Keratinocyte (primary cell): ENCODE measurements at regions not wholly inside any gene's neighbourhood (a gene's known extent, or its start where the extent isn't known, plus 50 kb on each side); places are given as distances from the start of the nearest gene placed in this dataset.

ENCODE experiments used
- DNase-seq: peaks from one replicate; pipeline ENCODE4 v3.0.0-alpha.2; 2011; ENCODE audit warnings: low read depth, missing footprints, low spot score
- FAIRE-seq: peaks from 2 replicates; lab custom pipeline; 2011; peaks lifted over from hg19 to GRCh38; lab: Jason Lieb, UNC
- H2AFZ ChIP-seq: 2 replicates; pipeline ENCODE4 v1.6.0; 2012; ENCODE audit warnings: low read length, control low read depth, inconsistent platforms; ENCODE audit not compliant: control insufficient read depth
- H3K27ac ChIP-seq: 2 replicates; pipeline ENCODE4 v1.5.1; 2011; ENCODE audit warnings: low read length; ENCODE audit not compliant: control insufficient read depth, insufficient read depth
- H3K27me3 ChIP-seq: 3 replicates; pipeline ENCODE4 v1.6.0; 2011; ENCODE audit warnings: low read length; ENCODE audit not compliant: control insufficient read depth, insufficient read depth; ENCODE audit errors: extremely low read depth
- H3K36me3 ChIP-seq, 2 experiments: 2 replicates in 1 of 2; 3 replicates in 1 of 2; pipeline ENCODE4 v1.5.1; 2011; ENCODE audit warnings: low read length in 2 of 2, mild to moderate bottlenecking in 1 of 2; ENCODE audit not compliant: control insufficient read depth in 2 of 2, insufficient read depth in 2 of 2; ENCODE audit errors: extremely low read depth in 1 of 2
- H3K4me1 ChIP-seq: 3 replicates; pipeline ENCODE4 v1.5.1; 2011; ENCODE audit warnings: low read length; ENCODE audit not compliant: control insufficient read depth, insufficient read depth; ENCODE audit errors: extremely low read depth
- H3K4me2 ChIP-seq: 3 replicates; pipeline ENCODE4 v1.6.0; 2011; ENCODE audit warnings: low read depth, low read length; ENCODE audit not compliant: control insufficient read depth, insufficient read depth; ENCODE audit errors: extremely low read depth
- H3K4me3 ChIP-seq, 3 experiments: fragments of 200-600 bp in 1 of 3; sonication (generic) in 1 of 3; 2 replicates in 2 of 3; 3 replicates in 1 of 3; pipeline ENCODE4 v1.5.1; 2011 to 2016; ENCODE audit warnings: low read length in 3 of 3, mild to moderate bottlenecking in 3 of 3, control low read depth in 2 of 3, inconsistent platforms in 1 of 3, low read depth in 1 of 3, mixed read lengths in 1 of 3, mixed run types in 1 of 3, moderate library complexity in 1 of 3; ENCODE audit not compliant: control insufficient read depth in 2 of 3, insufficient read depth in 2 of 3; ENCODE audit errors: extremely low read depth in 1 of 3
- H3K79me2 ChIP-seq: 2 replicates; pipeline ENCODE4 v1.6.0; 2012; ENCODE audit warnings: low read length; ENCODE audit not compliant: control insufficient read depth, insufficient read depth
- H3K9ac ChIP-seq: 3 replicates; pipeline ENCODE4 v1.6.0; 2011; ENCODE audit warnings: low read length; ENCODE audit not compliant: control insufficient read depth, insufficient read depth; ENCODE audit errors: extremely low read depth
- H3K9me1 ChIP-seq: 3 replicates; pipeline ENCODE4 v1.6.0; 2011; ENCODE audit warnings: low read length; ENCODE audit not compliant: control insufficient read depth, insufficient read depth; ENCODE audit errors: extremely low read depth
- H3K9me3 ChIP-seq: 2 replicates; pipeline ENCODE4 v1.5.1; 2012; ENCODE audit warnings: low read depth, low read length; ENCODE audit not compliant: control insufficient read depth
- H4K20me1 ChIP-seq: 3 replicates; pipeline ENCODE4 v1.6.0; 2011; ENCODE audit warnings: low read length; ENCODE audit not compliant: control insufficient read depth, insufficient read depth; ENCODE audit errors: extremely low read depth
- EZH2 ChIP-seq: IDR thresholded peaks from one replicate; pipeline ENCODE4 v1.6.1; 2012; ENCODE audit warnings: inconsistent platforms, mild to moderate bottlenecking, low read length, moderate library complexity
- dilution Hi-C: fragments of 300-500 bp; cut with MboI; formaldehyde crosslinking; loops from one replicate; pipeline ENCODE4 v1.7.0; 2020; ENCODE audit warnings: low sequenced_read_pairs; ENCODE audit not compliant: extremely low pct_ligation_motif_present
- TF ChIP-seq, protein P1 (sequence below), 3 experiments: IDR thresholded peaks in 1 of 3; conservative IDR thresholded peaks in 1 of 3; optimal IDR thresholded peaks in 1 of 3; 2 replicates in 2 of 3; 3 replicates in 1 of 3; pipeline versions ENCODE3 to v1.5.1; 2011; ENCODE audit warnings: low read length in 3 of 3, mild to moderate bottlenecking in 3 of 3, moderate library complexity in 2 of 3, control low read depth in 1 of 3, inconsistent platforms in 1 of 3; ENCODE audit not compliant: insufficient read depth in 2 of 3; ENCODE audit errors: extremely low read depth in 1 of 3

DNA sequence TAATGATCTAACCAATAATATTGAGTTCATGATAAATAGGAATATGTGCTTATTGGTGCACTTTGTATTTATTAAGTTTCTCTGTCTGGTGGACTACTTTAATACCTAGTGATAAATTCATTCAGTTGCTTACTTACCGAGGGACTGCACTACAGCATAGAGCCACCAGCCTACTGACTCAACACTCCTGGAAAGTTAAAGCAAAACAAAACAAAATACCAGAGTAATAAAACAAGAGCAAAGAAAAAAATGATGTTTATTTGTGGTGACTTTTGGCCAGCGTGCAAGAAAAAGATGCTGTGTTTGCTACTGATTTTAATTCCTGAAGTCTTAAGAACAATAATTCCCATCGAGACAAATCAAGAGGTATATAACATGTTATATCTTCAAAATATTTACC is 586.3 kb downstream of the PLA2G4A start:
- TF ChIP-seq, protein P1, sequence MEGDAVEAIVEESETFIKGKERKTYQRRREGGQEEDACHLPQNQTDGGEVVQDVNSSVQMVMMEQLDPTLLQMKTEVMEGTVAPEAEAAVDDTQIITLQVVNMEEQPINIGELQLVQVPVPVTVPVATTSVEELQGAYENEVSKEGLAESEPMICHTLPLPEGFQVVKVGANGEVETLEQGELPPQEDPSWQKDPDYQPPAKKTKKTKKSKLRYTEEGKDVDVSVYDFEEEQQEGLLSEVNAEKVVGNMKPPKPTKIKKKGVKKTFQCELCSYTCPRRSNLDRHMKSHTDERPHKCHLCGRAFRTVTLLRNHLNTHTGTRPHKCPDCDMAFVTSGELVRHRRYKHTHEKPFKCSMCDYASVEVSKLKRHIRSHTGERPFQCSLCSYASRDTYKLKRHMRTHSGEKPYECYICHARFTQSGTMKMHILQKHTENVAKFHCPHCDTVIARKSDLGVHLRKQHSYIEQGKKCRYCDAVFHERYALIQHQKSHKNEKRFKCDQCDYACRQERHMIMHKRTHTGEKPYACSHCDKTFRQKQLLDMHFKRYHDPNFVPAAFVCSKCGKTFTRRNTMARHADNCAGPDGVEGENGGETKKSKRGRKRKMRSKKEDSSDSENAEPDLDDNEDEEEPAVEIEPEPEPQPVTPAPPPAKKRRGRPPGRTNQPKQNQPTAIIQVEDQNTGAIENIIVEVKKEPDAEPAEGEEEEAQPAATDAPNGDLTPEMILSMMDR (optimal IDR thresholded peaks at IDR 0.05 in 1 of 3, IDR thresholded peaks at IDR 0.05 in 1 of 3, conservative IDR thresholded peaks at IDR 0.05 in 1 of 3; ENCODE audit: extremely low read depth in 1 of 3, insufficient read depth in 2 of 3, low read length in 3 of 3) = no peak
- TF ChIP-seq EZH2 = no peak
- H3K79me2 ChIP-seq = no peaks in the 10 kb centered on the region
- DNase-seq (no peak), FAIRE-seq (no peak)
- H3K9me1 ChIP-seq = no peaks in the 10 kb centered on the region
- no peaks in the 10 kb centered on the region for H3K36me3 ChIP-seq
- no peak overlapping the region for H2AFZ ChIP-seq
- no peaks in the 10 kb centered on the region for H3K9me3 ChIP-seq
- no peaks in the 10 kb centered on the region for H3K27me3 ChIP-seq
- H3K4me1 ChIP-seq = no peaks in the 10 kb centered on the region
- no peak overlapping the region for H3K27ac ChIP-seq
- H3K9ac ChIP-seq = no peak overlapping the region
- no peaks in the 10 kb centered on the region for H4K20me1 ChIP-seq
- dilution Hi-C loops = no loop called here
- H3K4me3 ChIP-seq = no peak overlapping the region
- H3K4me2 ChIP-seq = no peak overlapping the region

DNA sequence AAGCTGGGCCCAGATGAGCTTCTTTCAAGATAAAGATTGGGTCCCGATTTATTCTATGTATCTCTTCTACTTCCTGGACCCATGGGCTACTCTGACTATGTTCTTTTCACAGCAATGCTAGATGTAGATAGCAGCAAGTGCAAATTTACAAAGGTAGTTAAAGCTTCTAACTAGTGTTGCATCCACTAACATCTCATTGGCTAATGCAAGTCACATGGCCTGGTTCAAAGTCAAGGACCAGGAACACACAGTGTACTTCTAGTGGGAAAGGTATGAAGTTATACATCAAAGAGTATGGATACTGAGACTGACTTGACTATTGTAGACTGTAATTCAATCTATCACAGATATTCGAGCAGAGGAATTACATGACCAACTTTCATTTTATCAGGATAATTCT is 588.8 kb downstream of the PLA2G4A start:
- no peak for FAIRE-seq
- TF ChIP-seq EZH2 = no peak
- TF ChIP-seq, protein P1 (optimal IDR thresholded peaks at IDR 0.05 in 1 of 3, IDR thresholded peaks at IDR 0.05 in 1 of 3, conservative IDR thresholded peaks at IDR 0.05 in 1 of 3; ENCODE audit: extremely low read depth in 1 of 3, insufficient read depth in 2 of 3, low read length in 3 of 3) = no peak

More for the DNA sequence above, 588.8 kb downstream of the PLA2G4A start:
- H3K27ac ChIP-seq = no peak overlapping the region
- dilution Hi-C loops = no loop called here
- no peaks in the 10 kb centered on the region for H3K9me1 ChIP-seq
- no peaks in the 10 kb centered on the region for H4K20me1 ChIP-seq
- no peaks in the 10 kb centered on the region for H3K79me2 ChIP-seq
- no peaks in the 10 kb centered on the region for H3K4me1 ChIP-seq
- no peaks in the 10 kb centered on the region for H3K36me3 ChIP-seq
- H3K4me2 ChIP-seq = no peak overlapping the region
- H3K4me3 ChIP-seq = no peak overlapping the region
- H3K9ac ChIP-seq = no peak overlapping the region
- DNase-seq = no peak
- H3K9me3 ChIP-seq = no peaks in the 10 kb centered on the region
- no peak overlapping the region for H2AFZ ChIP-seq
- no peaks in the 10 kb centered on the region for H3K27me3 ChIP-seq
